GM21619 (cell line): ENCODE measurements at regions not wholly inside any gene's neighbourhood (a gene's known extent, or its start where the extent isn't known, plus 50 kb on each side); places are given as distances from the start of the nearest gene placed in this dataset.

Experiments used
- ATAC-seq: cut with Tn5 transposase; IDR thresholded peaks from one replicate; pipeline ENCODE4 v1.9.1; 2021; ENCODE audit not compliant: unreplicated experiment

DNA sequence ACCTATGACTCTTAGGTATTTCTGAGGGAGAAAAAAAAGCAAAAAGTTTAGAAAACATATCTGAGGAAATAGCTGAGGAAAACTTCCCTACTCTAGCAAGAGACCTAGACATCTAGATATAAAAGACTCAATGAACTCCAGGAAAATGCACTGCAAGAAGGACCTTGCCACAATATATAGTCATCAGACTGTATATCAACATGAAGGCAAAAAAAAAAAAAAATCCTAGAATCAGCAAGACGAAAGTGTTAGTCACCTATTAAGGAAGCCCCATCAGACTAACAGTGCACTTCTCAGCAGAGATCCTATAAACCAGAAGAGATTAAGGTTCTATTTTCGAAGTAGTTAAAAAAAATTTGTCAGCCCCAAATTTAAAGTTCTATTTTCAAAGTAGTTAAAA, 166.2 kb downstream of the TMEM38B start:
- no peak for ATAC-seq

DNA sequence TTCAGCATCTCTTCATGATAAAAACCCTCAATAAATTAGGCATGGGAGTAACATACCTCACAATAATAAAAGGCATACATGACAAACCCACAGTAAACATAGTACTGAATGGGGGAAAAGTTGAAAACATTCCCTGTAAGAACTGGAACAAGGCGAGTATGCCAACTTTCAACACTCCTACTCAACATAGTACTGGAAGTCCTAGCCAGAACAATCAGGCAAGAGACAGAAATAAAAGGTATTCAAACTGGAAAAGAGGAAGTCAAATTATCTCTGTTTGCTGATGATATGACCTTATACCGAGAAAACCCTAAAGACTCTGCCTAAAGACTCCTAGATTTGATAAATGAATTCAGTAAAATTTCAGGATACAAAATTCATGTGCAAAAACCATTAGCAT, 167.6 kb downstream of the TMEM38B start:
- ATAC-seq = no peak

DNA sequence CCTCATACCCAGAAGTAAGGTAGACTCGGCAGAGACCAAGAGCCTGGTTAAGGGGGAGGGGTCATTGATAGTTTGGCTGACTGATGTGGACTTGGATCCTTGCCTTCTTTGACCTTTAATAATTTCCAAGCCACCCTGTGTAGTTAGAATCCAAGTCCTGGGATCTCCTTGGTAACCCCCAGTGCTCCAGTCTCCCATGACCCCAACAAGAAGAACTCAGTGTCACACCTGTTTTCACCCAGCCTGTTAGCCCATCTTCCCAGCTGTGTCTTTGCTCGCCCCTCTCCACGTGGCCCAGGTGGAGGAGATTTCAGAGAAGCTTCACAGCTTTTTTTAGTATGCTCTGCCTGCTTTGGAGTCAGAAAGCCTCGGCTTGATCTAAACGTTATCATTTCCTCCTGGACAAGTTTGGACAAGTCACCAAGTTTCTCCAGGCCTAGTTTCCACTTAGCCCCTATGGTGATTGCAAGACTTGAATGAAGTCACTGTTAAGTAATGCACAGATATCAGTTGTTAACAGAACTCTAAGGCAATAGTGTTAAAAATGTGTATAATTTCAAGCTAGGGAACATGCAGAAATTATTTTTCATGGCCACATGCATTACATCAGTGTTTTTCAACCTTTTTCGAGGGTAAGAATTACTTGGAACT, 170.0 kb downstream of the TMEM38B start:
- no peak for ATAC-seq

DNA sequence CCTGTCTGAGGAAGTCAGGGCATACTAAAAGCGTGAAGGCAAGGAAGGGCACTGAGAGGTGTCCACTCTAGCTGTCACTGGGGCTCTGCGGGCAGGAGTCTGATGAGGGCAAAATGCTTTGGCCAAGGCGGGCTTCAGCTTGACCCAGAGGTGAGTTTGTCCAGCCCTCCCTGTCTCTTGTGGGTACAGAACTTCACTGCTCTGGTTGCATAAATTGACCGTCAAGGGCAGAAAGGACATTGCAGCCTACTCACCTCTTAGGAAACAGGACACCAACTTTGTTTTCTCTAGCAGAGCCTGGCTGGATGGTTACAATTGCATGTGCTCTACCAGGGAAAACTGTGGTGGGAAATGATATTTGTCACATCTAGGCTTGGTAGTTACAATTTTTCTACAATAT, 170.9 kb downstream of the TMEM38B start:
- ATAC-seq = no peak

DNA sequence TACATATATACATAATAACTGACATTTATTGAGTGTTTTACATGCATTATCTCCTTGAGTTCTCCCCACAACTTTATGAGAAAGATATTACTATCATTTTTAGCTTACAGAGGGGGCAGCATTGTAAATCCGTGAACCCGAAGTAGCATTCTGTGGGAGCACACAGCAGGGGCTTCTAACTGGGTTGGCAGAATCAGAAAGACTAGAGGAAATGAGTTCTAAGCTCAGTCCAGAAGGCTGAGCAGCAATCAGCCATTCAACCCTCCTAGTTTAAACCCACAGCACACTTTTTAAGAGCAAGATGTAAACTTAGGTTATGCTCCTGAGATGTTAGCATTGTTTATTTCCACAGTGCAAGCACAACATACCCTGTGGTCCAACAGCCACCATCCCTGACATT, 177.2 kb downstream of the TMEM38B start:
- no peak for ATAC-seq

DNA sequence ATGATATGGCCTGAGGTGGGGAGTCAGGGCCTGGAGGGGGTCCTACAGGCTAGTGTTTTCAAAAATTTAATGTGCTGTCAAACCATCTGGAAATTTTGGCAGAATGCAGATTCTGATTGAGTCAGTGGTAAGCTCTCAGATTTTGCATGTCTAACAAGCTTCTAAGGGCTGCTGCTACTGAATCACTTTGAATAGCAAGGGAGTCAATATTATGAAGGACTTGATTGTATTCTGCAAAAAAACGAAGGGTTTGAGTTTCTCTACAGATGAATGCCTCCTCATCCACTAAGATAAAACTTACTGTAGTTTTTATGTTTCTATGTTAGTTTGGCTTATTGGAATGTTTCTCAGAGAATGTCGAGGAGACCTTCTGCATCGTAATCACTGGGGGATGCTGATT, 179.5 kb downstream of the TMEM38B start:
- no peak for ATAC-seq

DNA sequence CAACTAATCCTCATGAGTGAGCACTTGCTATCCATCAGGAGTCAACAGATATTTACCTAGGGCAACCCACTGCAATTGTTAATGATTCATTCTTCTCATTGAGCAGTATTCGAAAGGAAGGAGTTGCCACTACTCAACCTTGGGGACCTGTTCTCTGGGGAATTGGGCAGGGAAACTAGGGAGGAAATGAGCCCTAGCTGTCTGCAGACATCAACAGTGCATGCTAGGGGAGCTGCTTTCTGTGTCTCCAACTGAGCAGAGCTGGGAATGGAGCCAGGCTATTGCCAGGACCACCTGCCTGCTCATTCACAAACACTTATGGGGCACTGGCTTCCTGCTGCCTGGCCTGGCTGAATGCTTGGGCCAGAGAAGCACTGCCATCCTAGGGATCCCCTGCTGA, 183.4 kb downstream of the TMEM38B start:
- ATAC-seq = peak; percentile 83

DNA sequence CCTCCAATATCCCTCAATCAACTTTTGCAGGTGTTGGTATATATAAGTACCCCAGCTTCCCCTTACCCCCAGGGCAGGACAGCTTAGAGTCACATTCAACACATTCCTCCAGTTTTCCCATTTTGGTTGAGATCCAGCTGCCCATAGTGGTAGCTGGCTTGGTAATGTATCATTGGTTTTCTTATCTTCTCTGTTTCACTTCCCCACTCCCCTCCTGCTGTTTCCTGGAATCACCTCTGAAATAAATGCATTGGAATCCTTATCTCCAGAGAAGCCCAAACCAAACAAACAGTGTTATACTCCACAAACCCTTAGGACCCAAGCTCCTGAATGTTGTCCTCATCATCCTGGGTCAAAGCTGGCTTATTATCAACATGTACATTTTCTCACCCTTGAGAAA, 184.8 kb downstream of the TMEM38B start:
- no peak for ATAC-seq

DNA sequence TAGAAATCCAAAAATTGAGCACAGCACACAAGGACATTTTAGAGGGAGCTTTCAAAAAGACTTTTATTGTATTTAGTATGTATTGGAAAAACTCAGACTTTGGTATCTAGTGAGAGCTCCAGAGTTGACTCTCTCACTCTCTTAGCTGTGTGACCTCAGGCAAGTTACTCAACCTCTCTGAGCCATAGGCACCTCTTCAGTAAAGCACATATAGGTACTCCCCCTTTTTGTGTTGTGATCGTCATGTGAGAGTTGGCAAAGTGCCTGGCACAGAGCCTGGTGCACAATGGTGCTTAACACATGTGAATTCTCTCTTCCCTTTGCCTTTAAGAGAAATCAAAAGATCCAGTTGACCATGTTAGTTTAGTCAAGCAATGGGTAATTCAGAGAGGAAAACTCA, 186.2 kb downstream of the TMEM38B start:
- ATAC-seq = no peak

DNA sequence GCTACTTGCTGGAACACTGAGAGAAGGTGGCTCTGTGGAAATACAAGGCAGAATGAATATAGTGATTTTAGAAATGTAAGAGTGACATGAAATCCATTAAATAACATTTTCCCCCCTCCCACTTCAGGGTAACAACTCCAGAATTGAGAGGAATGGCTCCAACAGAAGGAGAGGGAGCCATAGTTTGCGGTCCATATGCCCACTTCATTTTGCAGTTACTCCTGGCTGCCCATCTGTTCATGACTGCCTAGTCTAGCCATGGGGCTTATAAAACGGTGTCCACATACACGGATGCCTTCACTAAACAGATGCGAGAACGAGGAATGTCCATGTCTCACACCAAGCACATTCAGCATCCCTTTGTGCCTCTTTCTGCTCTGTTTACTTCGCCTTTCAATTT, 186.7 kb downstream of the TMEM38B start:
- ATAC-seq = no peak

DNA sequence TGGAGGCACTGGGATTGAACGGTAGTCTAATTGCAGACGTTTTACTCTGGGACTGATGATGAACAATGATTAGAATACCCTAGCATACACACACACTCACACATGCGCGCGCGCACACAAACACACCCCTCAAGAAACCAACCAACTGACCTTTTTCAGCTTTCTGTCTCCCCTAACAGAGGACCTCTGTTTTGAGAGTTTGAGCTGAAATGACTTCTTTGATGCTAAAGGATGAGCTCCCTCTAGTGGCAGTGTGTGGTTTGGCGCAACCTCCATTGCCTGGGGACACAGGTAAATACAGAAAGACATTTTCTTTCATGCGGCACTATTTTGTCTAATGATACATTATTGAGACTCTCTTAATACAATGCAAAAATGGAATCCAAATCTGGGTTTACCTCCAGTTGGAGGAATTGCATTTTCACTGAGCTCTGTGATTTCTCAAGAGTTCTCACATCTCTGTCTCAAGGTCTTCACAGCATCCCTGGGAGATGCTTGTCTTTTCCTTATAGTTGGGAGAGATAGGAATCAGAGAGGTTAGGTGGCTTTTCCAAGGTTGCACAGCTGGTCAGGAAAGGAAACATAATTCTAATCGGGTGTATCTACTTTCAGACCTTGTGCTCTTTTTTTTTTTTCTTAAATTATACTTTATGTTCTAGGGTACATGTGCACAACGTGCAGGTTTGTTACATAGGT, 187.5 kb downstream of the TMEM38B start:
- ATAC-seq = peak; percentile 44

DNA sequence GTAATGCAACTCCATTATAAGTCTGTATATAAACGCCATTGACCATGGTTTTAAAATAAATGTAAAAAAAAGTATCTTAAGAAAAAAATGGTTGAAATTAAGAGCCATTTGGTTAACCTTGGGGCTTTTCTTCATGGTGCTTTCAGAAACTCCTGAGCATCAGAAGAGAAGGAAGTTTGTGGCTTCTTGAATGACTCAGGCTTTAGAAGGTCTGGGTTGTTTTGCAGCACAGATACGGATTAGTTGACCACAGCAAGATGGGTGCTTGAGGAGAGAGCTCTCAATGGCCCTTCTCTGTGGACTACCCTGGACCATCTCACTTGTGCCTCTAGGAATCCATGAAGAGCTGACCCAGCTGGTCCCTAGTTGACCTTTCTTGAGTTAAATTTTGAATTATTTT, 189.5 kb downstream of the TMEM38B start:
- ATAC-seq = peak; percentile 94

DNA sequence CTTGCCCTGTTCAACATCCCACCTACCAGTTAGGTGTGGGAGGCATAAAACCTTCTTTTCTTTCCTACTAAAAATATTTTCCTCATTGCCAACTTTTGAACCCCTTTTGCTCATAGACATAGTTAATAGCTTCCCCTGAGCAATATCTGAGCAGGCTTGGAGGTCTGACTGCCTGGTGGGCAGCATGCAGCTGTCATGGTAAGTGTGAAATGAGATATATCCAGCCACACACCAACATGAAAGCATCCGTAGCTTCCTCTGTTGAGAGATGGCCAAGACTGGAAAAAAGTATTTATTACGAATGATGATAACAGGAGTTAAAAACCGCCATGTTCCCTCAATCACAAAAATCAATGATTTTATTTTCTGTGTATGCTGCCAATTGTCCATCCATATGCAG, 190.1 kb downstream of the TMEM38B start:
- ATAC-seq = no peak

DNA sequence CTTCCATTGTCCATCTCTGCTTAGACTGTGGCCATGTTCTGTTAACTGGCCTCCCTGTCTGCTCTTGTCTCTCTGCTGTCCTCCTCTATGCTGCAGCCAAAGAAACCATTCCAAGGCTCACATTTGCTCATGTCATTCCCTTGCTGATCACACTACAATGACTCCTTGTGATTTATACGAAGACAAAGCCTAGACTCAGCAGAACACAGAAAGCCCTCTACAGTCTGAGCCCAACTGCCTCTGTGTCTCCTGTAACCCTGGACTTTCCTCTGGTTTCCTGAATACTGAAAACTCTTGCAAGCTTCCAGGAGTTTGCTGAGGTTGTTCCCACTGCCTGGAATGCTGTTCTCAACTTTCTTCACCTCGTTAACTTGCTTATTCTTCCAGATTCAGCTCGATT, 191.8 kb downstream of the TMEM38B start:
- ATAC-seq = no peak

DNA sequence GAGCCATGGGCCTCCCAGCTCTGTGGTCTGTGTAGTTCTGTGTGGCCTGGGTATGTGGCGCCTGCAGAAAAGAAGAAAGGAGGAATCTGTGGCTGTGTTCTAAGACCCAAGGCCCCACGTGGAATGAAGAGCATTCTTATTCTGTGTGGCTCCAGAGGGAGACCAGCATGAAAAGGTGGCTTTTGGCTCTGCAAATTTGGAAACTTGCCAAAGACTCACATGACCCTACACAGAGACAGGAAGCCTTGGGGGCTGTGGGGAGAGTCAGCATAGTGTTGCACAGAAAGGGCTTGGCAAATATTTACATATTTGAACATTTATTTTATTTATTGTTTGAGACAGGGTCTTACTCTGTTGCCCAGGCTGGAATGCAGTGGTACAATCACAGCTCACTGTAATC, 193.3 kb downstream of the TMEM38B start:
- ATAC-seq = no peak

DNA sequence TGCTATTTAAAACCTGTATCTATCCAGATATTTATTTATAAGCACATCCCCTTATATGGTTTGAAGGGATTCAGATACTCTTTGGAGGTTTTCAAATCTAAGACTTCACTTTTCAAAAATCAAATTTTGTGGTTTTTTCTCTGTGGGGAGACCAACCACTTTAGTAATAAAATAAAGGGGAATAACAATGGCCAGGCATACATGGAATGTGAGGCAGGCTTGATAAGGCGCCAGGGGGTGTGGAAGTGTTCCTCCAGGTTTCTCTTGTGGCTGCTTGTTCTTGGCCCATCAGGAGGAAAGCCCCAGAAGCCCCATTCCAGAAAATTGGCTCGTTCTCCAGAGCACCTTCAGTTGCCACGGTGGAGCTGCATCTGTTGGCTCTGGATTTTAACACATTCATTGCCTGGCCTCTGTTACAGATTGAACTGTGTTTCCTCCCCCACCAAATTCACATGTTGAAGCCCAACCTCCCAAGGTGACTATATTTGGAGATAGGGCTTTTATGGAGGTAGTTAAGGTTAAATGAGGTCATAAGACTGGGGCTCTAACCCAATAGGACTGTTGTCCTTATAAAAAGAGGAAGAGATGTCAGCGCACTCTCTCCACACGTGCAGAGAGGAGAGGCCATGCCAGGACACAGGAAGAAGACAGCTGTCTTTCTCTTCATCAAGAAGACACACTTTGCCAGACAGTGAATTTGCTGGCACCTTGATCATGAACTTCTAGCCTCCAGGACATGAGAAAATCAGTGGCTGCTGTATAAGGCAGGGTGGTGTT, 195.9 kb downstream of the TMEM38B start:
- no peak for ATAC-seq

DNA sequence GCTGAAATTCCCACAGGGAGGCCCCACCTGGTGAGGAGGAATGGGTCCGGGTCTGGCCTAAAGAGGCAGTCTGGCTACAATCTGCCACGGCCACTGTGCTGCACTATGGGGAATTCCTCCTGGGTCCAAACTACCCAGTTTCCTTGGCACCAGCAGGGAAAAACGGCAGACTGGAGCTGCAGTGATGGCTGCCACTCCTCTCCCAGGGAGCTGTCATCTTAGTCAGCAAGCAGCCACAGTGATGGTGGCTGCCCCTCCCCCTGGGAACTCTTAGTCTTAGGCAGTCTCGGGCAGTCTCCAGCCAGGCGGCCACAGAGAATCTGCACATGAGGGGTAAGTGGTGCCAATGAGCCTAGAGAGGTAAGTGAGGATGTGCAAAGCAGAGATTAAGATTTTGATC, 205.8 kb downstream of the TMEM38B start:
- no peak for ATAC-seq

DNA sequence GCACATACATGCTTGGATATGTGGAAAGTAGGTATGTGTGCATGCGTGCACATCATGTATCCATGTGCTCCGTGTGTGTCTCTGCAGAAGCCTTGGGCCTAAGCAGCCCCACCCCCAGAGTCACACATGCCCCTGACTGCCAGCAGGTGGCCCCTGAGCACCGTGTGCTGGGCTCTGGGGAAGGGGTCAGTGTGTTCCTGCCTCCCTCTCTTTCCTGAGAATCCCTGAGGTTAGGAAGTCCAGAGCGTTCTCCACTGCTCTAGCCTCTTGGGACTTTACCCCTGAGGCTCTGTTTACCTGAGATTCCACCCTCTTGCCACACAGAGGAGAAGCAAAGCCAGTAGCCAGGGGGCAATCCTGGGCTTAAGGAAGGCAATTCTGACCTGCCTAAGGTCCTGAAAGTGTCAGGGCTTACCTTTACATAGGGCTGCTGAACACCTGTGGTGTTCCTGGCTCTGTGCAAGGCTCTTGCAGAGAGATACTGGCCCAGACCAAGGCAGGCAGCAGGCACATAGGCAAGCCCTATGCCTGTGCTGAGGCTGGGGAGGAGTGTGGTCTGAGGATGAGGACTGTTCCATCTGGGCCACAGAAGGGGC, 207.3 kb downstream of the TMEM38B start:
- ATAC-seq = peak; percentile 83

DNA sequence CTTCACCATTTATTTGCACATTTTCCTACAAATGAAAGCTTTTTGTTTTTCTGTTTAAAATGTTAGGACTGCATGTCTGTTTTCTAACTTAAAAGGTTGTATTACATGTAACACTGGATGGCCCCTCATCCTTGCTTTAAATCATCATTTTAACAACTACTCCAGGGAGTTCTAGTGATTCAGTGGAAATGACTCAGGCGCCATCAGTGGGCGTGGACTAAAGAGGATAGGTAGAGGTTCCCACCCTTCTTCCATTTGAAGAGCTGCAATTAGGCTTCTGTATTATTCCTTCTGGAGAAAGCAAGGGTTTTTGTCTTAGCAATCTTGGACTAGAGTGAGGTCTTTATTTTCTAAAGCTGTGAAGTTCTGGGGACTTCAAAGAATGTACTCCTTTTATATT, 213.7 kb downstream of the TMEM38B start:
- no peak for ATAC-seq

DNA sequence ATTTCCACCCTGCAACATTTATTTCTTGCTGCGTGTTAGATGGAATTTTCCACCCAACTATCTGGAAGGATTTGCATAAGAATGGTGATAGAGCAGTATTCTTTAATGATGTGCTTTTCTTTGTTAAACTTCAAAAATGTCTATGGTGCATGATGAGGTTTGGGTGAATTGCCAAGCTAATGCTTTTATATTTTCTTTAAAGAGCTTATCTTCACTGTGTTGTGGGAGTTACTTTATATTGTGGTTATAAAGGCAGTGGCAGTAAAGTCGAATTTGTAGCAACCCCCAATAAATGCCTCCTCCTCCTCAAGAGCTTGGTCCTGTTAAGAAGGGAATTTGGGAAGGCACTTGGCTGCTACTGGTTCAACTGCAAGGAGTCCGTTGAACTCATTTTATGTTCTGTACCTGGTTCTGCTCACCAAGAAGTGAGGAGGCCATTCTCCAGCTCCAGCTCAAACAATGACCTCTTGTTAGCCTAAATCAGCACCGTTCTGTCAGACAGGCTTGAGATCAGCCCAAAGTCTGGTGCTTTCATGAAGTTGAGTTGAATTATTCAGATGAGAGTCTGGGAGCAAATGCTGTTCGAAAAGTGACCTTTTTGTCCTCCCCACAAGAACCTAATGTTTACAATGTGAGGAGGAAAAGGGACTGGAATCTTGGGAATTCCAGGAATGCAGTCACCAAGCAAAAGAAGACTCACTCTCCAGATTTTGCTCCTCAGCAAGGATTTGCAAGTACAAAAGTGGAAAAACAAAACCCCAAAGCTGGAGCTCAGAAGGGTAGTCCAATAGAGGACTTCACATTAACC, 217.0 kb downstream of the TMEM38B start:
- no peak for ATAC-seq
